ENCODE measurements at regions not wholly inside any gene's neighbourhood (a gene's known extent, or its start where the extent isn't known, plus 50 kb on each side); places are given as distances from the start of the nearest gene placed in this dataset.

DNA sequence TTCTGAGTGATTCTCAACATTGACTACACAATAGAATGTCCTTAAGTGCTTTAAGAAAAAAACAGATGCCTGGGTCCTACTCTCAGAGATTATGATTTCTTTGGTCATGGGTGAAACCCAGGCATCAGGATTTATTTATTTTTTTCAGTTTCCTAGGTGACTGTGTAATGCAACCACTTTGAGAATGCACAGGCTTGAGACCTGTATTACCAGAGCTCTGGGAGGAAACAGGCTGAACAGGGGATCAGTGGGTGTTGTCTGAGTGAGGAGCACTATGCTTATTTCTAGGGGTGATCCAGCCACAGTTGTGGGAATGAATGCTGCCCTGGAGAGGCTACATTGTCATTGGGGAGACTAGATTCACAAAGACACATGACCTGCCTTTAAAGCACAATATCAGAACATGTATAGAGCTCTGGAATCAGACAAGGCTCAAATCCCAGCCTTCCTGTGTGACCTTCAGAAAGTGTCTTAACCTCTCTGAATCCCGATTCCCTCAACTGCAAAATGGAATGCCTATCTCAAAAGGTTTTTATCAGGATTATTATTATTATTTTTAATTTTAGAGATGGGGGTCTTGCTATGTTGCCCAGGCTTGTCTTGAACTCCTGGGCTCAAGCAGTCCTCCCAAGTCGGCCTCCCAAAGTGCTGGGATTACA, 61.6 kb upstream of the PRPS1 start:
- Mint-ChIP-seq H3K27me3 (peaks cover 11% of the 10 kb centered on the region), H3K36me3 (ENCODE audit: low read depth) (no peaks in the 10 kb centered on the region)

DNA sequence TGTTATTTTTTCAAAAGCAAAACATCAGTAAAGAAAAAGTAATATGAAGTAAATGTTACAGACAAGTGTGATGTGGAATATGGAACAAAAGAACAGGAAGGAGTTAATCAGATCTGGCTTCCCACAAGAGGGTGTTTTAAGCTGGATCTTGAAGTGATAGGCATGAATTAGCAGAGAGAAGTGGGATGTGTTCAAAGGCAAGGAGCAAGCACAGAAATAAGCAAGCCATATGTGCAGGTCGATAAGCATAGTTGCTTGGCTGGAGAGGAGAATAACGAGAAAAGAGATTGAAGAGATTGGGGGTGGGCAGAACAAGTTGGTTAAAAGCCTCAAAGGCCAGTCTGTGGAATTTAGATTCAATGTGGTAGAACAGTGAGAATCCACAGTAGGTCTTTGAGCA, 60.9 kb upstream of the PRPS1 start:
- Mint-ChIP-seq H3K4me3 (no peak overlapping the region), H3K36me3 (ENCODE audit: low read depth) (no peaks in the 10 kb centered on the region), H3K9me3 (no peaks in the 10 kb centered on the region), H3K27me3 (peaks cover 11% of the 10 kb centered on the region), H3K4me1 (ENCODE audit: low read depth) (no peaks in the 10 kb centered on the region), H3K27ac (no peak overlapping the region)
- intact Hi-C loops (cut with micrococcal nuclease), result no loop called here

More for the DNA sequence above, 61.6 kb upstream of the PRPS1 start:
- Mint-ChIP-seq H3K4me3 (no peak overlapping the region), H3K4me1 (ENCODE audit: low read depth) (no peaks in the 10 kb centered on the region), H3K9me3 (no peaks in the 10 kb centered on the region), H3K27ac (no peak overlapping the region)
- intact Hi-C loops (cut with micrococcal nuclease), result no loop called here

GRCh38 chrX:107571296-107571998, 56.9 kb upstream of the PRPS1 start:
- Mint-ChIP-seq H3K9me3 (no peaks in the 10 kb centered on the region), H3K36me3 (ENCODE audit: low read depth) (no peaks in the 10 kb centered on the region), H3K4me1 (ENCODE audit: low read depth) (no peaks in the 10 kb centered on the region), H3K4me3 (no peak overlapping the region), H3K27me3 (peaks cover 4% of the 10 kb centered on the region), H3K27ac (no peak overlapping the region)
- intact Hi-C loops (cut with micrococcal nuclease), result no loop called here

DNA sequence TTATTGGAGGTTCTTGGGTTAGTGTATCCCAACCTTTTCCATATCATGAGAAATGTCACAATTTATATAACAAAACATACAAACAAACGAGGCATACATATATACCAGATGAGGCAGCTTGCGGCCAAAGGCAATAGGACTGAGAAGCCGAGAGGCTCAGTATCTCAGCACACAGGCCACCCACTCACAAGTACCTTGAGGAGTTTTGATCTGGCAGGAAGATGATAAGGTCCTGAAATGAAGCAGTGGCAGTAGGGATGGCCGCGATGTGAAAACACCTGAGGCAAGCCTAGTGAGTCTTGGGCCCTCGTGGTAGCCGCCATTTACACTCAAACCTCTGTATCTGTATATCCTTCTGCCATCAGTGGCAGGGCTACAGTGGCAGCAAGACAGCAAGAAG, 55.3 kb upstream of the PRPS1 start:
- no peak overlapping the region for H3K27ac Mint-ChIP-seq
- peaks cover 2% of the 10 kb centered on the region for H3K27me3 Mint-ChIP-seq
- H3K4me3 Mint-ChIP-seq, result no peak overlapping the region
- H3K9me3 Mint-ChIP-seq, result no peaks in the 10 kb centered on the region
- no peaks in the 10 kb centered on the region for H3K36me3 Mint-ChIP-seq (ENCODE audit: low read depth)
- H3K4me1 Mint-ChIP-seq (ENCODE audit: low read depth), result no peaks in the 10 kb centered on the region
- intact Hi-C loops (cut with micrococcal nuclease), result no loop called here

- Mint-ChIP-seq H3K4me3 (no peak overlapping the region), H3K4me1 (ENCODE audit: low read depth) (no peaks in the 10 kb centered on the region), H3K9me3 (no peaks in the 10 kb centered on the region)
Measured at GRCh38 chrX:107574054-107574683, 54.1 kb upstream of the PRPS1 start.

DNA sequence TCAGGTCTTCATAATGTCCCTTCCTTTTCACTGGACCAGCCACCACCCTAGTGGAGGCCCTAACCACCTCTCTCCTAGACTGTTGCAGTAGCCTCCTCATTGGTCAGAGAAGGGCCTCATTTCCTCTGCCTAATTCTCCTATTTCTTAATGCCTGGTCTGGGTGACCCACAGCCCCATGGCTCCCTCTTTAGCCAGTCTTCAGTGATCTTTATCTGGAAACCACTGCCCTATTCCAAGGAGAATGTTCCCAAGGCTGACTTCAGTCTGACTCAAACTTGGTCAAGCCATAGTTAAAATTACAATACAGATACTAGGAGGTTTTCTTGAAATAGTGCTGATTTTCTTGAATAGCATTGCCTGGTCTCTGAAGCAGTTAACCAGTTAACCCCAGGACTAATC, 53.6 kb upstream of the PRPS1 start:
- intact Hi-C loops (cut with micrococcal nuclease), result no loop called here
- Mint-ChIP-seq H3K36me3 (ENCODE audit: low read depth) (no peaks in the 10 kb centered on the region), H3K9me3 (no peaks in the 10 kb centered on the region), H3K4me3 (no peak overlapping the region), H3K27me3 (peaks cover 2% of the 10 kb centered on the region), H3K27ac (no peak overlapping the region), H3K4me1 (ENCODE audit: low read depth) (no peaks in the 10 kb centered on the region)

More at GRCh38 chrX:107574054-107574683, 54.1 kb upstream of the PRPS1 start:
- H3K27me3 Mint-ChIP-seq, result peaks cover 2% of the 10 kb centered on the region
- H3K27ac Mint-ChIP-seq, result no peak overlapping the region
- intact Hi-C loops (cut with micrococcal nuclease), result no loop called here
- H3K36me3 Mint-ChIP-seq (ENCODE audit: low read depth), result no peaks in the 10 kb centered on the region

DNA sequence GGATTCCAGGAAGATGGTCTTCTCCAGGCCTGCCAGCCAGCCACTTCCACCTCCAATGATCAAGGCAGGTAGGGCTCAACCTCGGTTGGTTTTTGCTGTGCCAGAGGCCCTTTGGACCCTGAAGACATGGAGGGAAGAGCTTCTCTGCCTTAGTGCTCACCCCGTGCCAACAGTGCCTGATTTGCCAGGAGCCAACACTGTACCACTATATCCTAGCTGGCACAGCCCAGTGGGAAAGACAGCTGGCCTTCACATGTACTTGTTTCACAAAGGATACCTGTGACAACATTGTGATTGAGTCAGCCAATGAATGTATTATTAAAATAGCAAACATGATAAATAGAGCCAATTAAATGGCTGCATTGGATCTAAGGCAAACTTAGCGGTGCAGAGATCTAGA, 51.9 kb upstream of the PRPS1 start:
- H3K4me3 Mint-ChIP-seq, result no peak overlapping the region

GRCh38 chrX:107576841-107577240, 51.5 kb upstream of the PRPS1 start:
- H3K4me1 Mint-ChIP-seq (ENCODE audit: low read depth), result no peaks in the 10 kb centered on the region
- intact Hi-C loops (cut with micrococcal nuclease), result no loop called here
- H3K27me3 Mint-ChIP-seq, result peaks cover 2% of the 10 kb centered on the region

More for the DNA sequence above, 51.9 kb upstream of the PRPS1 start:
- Mint-ChIP-seq H3K36me3 (ENCODE audit: low read depth) (no peaks in the 10 kb centered on the region), H3K27ac (no peak overlapping the region), H3K9me3 (no peaks in the 10 kb centered on the region), H3K27me3 (peaks cover 2% of the 10 kb centered on the region), H3K4me1 (ENCODE audit: low read depth) (no peaks in the 10 kb centered on the region)
- intact Hi-C loops (cut with micrococcal nuclease), result no loop called here

GRCh38 chrX:107577933-107578332, 50.4 kb upstream of the PRPS1 start:
- H3K27me3 Mint-ChIP-seq, result no peaks in the 10 kb centered on the region
- no peak overlapping the region for H3K4me3 Mint-ChIP-seq
- no peak overlapping the region for H3K27ac Mint-ChIP-seq
- no peaks in the 10 kb centered on the region for H3K36me3 Mint-ChIP-seq (ENCODE audit: low read depth)
- no peaks in the 10 kb centered on the region for H3K9me3 Mint-ChIP-seq
- H3K4me1 Mint-ChIP-seq (ENCODE audit: low read depth), result no peaks in the 10 kb centered on the region
- intact Hi-C loops (cut with micrococcal nuclease), result no loop called here

More at GRCh38 chrX:107576841-107577240, 51.5 kb upstream of the PRPS1 start:
- Mint-ChIP-seq H3K27ac (no peak overlapping the region), H3K4me3 (no peak overlapping the region), H3K36me3 (ENCODE audit: low read depth) (no peaks in the 10 kb centered on the region), H3K9me3 (no peaks in the 10 kb centered on the region)

Data from dendritic cell treated with granulocyte-macrophage colony-stimulating factor and Interleukin-4, amounts not matched to agents 40 ng/mL and 50 ng/mL, for 4 days (primary cell).